HEK293 (cell line): ENCODE measurements at regions not wholly inside any gene's neighbourhood (a gene's known extent, or its start where the extent isn't known, plus 50 kb on each side); places are given as distances from the start of the nearest gene placed in this dataset.

Experiments used
- CTCF ChIA-PET: fragments of 350-600 bp; formaldehyde crosslinking; extraction: SDS; loops from one replicate; lab custom pipeline; 2021; ENCODE audit warnings: antibody characterized with exemption; lab: Yijun Ruan, JAX
- POLR2A ChIA-PET: fragments of 300-600 bp; formaldehyde crosslinking; extraction: SDS; loops from one replicate; lab custom pipeline; 2020; ENCODE audit warnings: antibody characterized with exemption, inconsistent platforms; lab: Yijun Ruan, JAX
- H3K27ac ChIP-seq: fragments of 200-500 bp; sonication (Bioruptor generic); 2 replicates; pipeline ENCODE4 v1.5.1; 2014; ENCODE audit warnings: low read depth, low read length, control low read depth, inconsistent platforms; ENCODE audit errors: extremely low read depth
- H3K36me3 ChIP-seq, 2 experiments: fragments of 200-500 bp in 1 of 2; sonication (Bioruptor generic) in 1 of 2; 1 replicate in 1 of 2; 2 replicates in 1 of 2; pipeline ENCODE4 v1.5.1; 2014 to 2017; ENCODE audit warnings: inconsistent platforms in 2 of 2, low read length in 2 of 2; ENCODE audit not compliant: control insufficient read depth in 2 of 2, insufficient read depth in 1 of 2
- H3K4me1 ChIP-seq: fragments of 200-500 bp; sonication (Bioruptor generic); 2 replicates; pipeline ENCODE4 v1.5.1; 2014; ENCODE audit warnings: mild to moderate bottlenecking, low read length, inconsistent platforms; ENCODE audit not compliant: control insufficient read depth, insufficient read depth
- H3K4me3 ChIP-seq: 2 replicates; pipeline ENCODE4 v1.5.1; 2011; ENCODE audit warnings: low read depth, mild to moderate bottlenecking, control low read depth, low read length, moderate library complexity
- H3K9me3 ChIP-seq: fragments of 200-500 bp; sonication (Bioruptor generic); 2 replicates; pipeline ENCODE4 v1.5.1; 2014; ENCODE audit warnings: low read depth, low read length, inconsistent platforms; ENCODE audit not compliant: control insufficient read depth, insufficient read depth
- BCL11B ChIP-seq: fragments of 450-650 bp; formaldehyde crosslinking; IDR thresholded peaks from 2 replicates; pipeline ENCODE4 v1.5.1; 2016; ENCODE audit warnings: low read depth, missing biosample characterization, missing genetic modification characterization
- PRDM1 ChIP-seq: fragments of 450-650 bp; formaldehyde crosslinking; IDR thresholded peaks from 2 replicates; pipeline ENCODE4; 2016; ENCODE audit warnings: missing biosample characterization, missing genetic modification characterization
- ZNF302 ChIP-seq: fragments of 450-650 bp; formaldehyde crosslinking; IDR thresholded peaks from 2 replicates; pipeline ENCODE4 v1.5.1; 2016; ENCODE audit warnings: missing biosample characterization, missing genetic modification characterization, low read depth
- ZNF311 ChIP-seq: fragments of 450-650 bp; formaldehyde crosslinking; IDR thresholded peaks from 2 replicates; pipeline ENCODE4 v1.5.1; 2017; ENCODE audit warnings: missing biosample characterization, missing genetic modification characterization, borderline replicate concordance
- ZNF37A ChIP-seq: fragments of 450-650 bp; IDR thresholded peaks from 2 replicates; pipeline ENCODE4 v1.5.1; 2018; ENCODE audit warnings: missing biosample characterization, missing genetic modification characterization
- ZNF558 ChIP-seq: fragments of 450-650 bp; formaldehyde crosslinking; IDR thresholded peaks from 2 replicates; pipeline ENCODE4 v1.5.1; 2016; ENCODE audit warnings: missing biosample characterization, missing genetic modification characterization
- ZNF624 ChIP-seq: fragments of 450-650 bp; formaldehyde crosslinking; IDR thresholded peaks from 2 replicates; pipeline ENCODE4 v1.5.1; 2017; ENCODE audit warnings: missing biosample characterization, missing genetic modification characterization
- ZNF626 ChIP-seq: fragments of 450-650 bp; sonication (Bioruptor Pico); formaldehyde crosslinking; IDR thresholded peaks from 2 replicates; pipeline ENCODE4 v1.5.1; 2018; ENCODE audit warnings: missing biosample characterization, missing genetic modification characterization, inconsistent platforms
- ZNF664 ChIP-seq: fragments of 450-650 bp; formaldehyde crosslinking; IDR thresholded peaks from 2 replicates; pipeline ENCODE4 v1.5.1; 2016; ENCODE audit warnings: missing biosample characterization, missing genetic modification characterization
- ZNF837 ChIP-seq: fragments of 450-650 bp; formaldehyde crosslinking; IDR thresholded peaks from 2 replicates; pipeline ENCODE4 v1.5.1; 2016; ENCODE audit warnings: missing biosample characterization, missing genetic modification characterization
- ZSCAN30 ChIP-seq: fragments of 450-650 bp; IDR thresholded peaks from 2 replicates; pipeline ENCODE4 v1.5.1; 2018; ENCODE audit warnings: missing biosample characterization, mild to moderate bottlenecking, missing genetic modification characterization, moderate library complexity
- TF ChIP-seq, protein P1 (sequence below): fragments of 450-650 bp; formaldehyde crosslinking; IDR thresholded peaks from 2 replicates; pipeline ENCODE4 v1.5.1; 2017; ENCODE audit warnings: missing biosample characterization, missing genetic modification characterization
- TF ChIP-seq, protein P2 (sequence below): fragments of 450-650 bp; formaldehyde crosslinking; IDR thresholded peaks from 2 replicates; pipeline ENCODE4 v1.5.1; 2016; ENCODE audit warnings: missing biosample characterization, missing genetic modification characterization
- TF ChIP-seq, protein P3 (sequence below): fragments of 450-650 bp; formaldehyde crosslinking; IDR thresholded peaks from 2 replicates; pipeline ENCODE4 v1.5.1; 2017; ENCODE audit warnings: missing biosample characterization, missing genetic modification characterization
- TF ChIP-seq, protein P4 (sequence below): fragments of 450-650 bp; formaldehyde crosslinking; IDR thresholded peaks from 2 replicates; pipeline ENCODE4 v1.5.1; 2016; ENCODE audit warnings: missing biosample characterization, missing genetic modification characterization
- TF ChIP-seq, protein P5 (sequence below): fragments of 450-650 bp; formaldehyde crosslinking; IDR thresholded peaks from 2 replicates; pipeline ENCODE4 v1.5.1; 2016; ENCODE audit warnings: missing biosample characterization, missing genetic modification characterization
- TF ChIP-seq, protein P6 (sequence below): fragments of 450-650 bp; formaldehyde crosslinking; IDR thresholded peaks from 2 replicates; pipeline ENCODE4 v1.5.1; 2016; ENCODE audit warnings: missing biosample characterization, missing genetic modification characterization
- TF ChIP-seq, protein P7 (sequence below): fragments of 450-650 bp; formaldehyde crosslinking; IDR thresholded peaks from 2 replicates; pipeline ENCODE4 v1.5.1; 2016; ENCODE audit warnings: missing biosample characterization, missing genetic modification characterization
- TF ChIP-seq, protein P8 (sequence below): fragments of 450-650 bp; IDR thresholded peaks from 2 replicates; pipeline ENCODE4 v1.5.1; 2018; ENCODE audit warnings: missing biosample characterization, missing genetic modification characterization

DNA sequence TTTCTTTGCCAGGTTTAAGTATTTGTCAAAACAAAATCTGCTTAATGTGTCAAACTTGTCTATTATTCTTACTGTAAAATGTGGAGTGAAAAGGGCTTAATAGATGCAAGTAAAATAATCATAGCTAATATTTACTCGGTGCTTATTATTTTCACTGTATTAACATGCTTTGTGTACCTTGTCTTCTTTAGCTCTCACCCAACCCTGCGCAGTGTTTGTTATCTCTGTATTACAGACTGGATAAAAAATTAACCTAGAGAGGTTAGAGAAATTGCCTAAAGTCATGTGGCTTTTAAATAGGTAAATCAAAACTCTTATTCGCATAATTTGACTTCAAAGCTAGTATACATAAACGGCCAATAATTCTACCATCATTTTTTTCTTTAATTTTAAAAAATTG, 1864.8 kb downstream of the MAT2B start:
- Histone ChIP-seq H3K4me1 (no peaks in the 10 kb centered on the region), H3K4me3 (no peak overlapping the region), H3K36me3 (no peaks in the 10 kb centered on the region), H3K9me3 (no peaks in the 10 kb centered on the region), H3K27ac (no peak overlapping the region)
- CTCF ChIA-PET, result no interaction called here
- TF ChIP-seq, protein P1, sequence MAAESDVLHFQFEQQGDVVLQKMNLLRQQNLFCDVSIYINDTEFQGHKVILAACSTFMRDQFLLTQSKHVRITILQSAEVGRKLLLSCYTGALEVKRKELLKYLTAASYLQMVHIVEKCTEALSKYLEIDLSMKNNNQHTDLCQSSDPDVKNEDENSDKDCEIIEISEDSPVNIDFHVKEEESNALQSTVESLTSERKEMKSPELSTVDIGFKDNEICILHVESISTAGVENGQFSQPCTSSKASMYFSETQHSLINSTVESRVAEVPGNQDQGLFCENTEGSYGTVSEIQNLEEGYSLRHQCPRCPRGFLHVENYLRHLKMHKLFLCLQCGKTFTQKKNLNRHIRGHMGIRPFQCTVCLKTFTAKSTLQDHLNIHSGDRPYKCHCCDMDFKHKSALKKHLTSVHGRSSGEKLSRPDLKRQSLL (tag by site-specific recombination), result no peak
- TF ChIP-seq, protein P2, sequence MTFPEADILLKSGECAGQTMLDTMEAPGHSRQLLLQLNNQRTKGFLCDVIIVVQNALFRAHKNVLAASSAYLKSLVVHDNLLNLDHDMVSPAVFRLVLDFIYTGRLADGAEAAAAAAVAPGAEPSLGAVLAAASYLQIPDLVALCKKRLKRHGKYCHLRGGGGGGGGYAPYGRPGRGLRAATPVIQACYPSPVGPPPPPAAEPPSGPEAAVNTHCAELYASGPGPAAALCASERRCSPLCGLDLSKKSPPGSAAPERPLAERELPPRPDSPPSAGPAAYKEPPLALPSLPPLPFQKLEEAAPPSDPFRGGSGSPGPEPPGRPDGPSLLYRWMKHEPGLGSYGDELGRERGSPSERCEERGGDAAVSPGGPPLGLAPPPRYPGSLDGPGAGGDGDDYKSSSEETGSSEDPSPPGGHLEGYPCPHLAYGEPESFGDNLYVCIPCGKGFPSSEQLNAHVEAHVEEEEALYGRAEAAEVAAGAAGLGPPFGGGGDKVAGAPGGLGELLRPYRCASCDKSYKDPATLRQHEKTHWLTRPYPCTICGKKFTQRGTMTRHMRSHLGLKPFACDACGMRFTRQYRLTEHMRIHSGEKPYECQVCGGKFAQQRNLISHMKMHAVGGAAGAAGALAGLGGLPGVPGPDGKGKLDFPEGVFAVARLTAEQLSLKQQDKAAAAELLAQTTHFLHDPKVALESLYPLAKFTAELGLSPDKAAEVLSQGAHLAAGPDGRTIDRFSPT (tag by site-specific recombination), result no peak
- TF ChIP-seq, protein P3, sequence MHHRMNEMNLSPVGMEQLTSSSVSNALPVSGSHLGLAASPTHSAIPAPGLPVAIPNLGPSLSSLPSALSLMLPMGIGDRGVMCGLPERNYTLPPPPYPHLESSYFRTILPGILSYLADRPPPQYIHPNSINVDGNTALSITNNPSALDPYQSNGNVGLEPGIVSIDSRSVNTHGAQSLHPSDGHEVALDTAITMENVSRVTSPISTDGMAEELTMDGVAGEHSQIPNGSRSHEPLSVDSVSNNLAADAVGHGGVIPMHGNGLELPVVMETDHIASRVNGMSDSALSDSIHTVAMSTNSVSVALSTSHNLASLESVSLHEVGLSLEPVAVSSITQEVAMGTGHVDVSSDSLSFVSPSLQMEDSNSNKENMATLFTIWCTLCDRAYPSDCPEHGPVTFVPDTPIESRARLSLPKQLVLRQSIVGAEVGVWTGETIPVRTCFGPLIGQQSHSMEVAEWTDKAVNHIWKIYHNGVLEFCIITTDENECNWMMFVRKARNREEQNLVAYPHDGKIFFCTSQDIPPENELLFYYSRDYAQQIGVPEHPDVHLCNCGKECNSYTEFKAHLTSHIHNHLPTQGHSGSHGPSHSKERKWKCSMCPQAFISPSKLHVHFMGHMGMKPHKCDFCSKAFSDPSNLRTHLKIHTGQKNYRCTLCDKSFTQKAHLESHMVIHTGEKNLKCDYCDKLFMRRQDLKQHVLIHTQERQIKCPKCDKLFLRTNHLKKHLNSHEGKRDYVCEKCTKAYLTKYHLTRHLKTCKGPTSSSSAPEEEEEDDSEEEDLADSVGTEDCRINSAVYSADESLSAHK, result no peak
- no peak for TF ChIP-seq BCL11B
- TF ChIP-seq ZNF837 (tag by site-specific recombination), result no peak
- TF ChIP-seq ZNF311 (tag by site-specific recombination), result no peak
- TF ChIP-seq, protein P4, sequence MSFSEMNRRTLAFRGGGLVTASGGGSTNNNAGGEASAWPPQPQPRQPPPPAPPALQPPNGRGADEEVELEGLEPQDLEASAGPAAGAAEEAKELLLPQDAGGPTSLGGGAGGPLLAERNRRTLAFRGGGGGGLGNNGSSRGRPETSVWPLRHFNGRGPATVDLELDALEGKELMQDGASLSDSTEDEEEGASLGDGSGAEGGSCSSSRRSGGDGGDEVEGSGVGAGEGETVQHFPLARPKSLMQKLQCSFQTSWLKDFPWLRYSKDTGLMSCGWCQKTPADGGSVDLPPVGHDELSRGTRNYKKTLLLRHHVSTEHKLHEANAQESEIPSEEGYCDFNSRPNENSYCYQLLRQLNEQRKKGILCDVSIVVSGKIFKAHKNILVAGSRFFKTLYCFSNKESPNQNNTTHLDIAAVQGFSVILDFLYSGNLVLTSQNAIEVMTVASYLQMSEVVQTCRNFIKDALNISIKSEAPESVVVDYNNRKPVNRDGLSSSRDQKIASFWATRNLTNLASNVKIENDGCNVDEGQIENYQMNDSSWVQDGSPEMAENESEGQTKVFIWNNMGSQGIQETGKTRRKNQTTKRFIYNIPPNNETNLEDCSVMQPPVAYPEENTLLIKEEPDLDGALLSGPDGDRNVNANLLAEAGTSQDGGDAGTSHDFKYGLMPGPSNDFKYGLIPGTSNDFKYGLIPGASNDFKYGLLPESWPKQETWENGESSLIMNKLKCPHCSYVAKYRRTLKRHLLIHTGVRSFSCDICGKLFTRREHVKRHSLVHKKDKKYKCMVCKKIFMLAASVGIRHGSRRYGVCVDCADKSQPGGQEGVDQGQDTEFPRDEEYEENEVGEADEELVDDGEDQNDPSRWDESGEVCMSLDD (tag by site-specific recombination), result no peak
- TF ChIP-seq, protein P5, sequence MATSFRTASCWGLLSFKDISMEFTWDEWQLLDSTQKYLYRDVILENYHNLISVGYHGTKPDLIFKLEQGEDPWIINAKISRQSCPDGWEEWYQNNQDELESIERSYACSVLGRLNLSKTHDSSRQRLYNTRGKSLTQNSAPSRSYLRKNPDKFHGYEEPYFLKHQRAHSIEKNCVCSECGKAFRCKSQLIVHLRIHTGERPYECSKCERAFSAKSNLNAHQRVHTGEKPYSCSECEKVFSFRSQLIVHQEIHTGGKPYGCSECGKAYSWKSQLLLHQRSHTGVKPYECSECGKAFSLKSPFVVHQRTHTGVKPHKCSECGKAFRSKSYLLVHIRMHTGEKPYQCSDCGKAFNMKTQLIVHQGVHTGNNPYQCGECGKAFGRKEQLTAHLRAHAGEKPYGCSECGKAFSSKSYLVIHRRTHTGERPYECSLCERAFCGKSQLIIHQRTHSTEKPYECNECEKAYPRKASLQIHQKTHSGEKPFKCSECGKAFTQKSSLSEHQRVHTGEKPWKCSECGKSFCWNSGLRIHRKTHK (tag by site-specific recombination), result no peak
- TF ChIP-seq, protein P6, sequence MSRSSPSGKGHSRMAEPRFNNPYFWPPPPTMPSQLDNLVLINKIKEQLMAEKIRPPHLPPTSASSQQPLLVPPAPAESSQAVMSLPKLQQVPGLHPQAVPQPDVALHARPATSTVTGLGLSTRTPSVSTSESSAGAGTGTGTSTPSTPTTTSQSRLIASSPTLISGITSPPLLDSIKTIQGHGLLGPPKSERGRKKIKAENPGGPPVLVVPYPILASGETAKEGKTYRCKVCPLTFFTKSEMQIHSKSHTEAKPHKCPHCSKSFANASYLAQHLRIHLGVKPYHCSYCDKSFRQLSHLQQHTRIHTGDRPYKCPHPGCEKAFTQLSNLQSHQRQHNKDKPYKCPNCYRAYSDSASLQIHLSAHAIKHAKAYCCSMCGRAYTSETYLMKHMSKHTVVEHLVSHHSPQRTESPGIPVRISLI (tag by site-specific recombination), result no peak
- no peak for TF ChIP-seq ZNF302
- no peak for TF ChIP-seq ZNF626 (tag by site-specific recombination)
- no peak for TF ChIP-seq ZNF558
- POLR2A ChIA-PET, result no interaction called here

DNA sequence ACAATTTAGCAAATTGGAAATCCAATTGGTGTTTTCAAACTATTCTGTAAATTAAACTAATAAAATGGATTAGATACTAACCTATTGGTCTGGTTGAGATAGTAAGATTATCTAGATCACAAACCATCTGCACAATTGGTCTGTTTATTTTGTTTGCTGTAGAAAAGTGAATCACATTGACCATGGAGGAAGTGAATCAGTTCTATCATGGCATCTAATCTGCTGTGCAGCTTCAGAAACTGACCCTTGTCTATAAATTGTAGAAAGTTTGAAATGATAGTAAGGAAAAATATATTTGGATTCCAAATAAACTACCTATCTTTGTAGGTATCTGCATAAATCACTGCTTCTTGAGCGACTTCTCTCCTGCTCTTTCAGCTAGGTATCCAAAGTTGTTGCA, 1865.4 kb downstream of the MAT2B start:
- POLR2A ChIA-PET, result no interaction called here
- CTCF ChIA-PET, result no interaction called here
- H3K27ac ChIP-seq, result no peak overlapping the region
- TF ChIP-seq ZNF624, result no peak
- TF ChIP-seq PRDM1, result no peak
- TF ChIP-seq, protein P7, sequence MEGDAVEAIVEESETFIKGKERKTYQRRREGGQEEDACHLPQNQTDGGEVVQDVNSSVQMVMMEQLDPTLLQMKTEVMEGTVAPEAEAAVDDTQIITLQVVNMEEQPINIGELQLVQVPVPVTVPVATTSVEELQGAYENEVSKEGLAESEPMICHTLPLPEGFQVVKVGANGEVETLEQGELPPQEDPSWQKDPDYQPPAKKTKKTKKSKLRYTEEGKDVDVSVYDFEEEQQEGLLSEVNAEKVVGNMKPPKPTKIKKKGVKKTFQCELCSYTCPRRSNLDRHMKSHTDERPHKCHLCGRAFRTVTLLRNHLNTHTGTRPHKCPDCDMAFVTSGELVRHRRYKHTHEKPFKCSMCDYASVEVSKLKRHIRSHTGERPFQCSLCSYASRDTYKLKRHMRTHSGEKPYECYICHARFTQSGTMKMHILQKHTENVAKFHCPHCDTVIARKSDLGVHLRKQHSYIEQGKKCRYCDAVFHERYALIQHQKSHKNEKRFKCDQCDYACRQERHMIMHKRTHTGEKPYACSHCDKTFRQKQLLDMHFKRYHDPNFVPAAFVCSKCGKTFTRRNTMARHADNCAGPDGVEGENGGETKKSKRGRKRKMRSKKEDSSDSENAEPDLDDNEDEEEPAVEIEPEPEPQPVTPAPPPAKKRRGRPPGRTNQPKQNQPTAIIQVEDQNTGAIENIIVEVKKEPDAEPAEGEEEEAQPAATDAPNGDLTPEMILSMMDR (tag by site-specific recombination), result no peak
- TF ChIP-seq, protein P8, sequence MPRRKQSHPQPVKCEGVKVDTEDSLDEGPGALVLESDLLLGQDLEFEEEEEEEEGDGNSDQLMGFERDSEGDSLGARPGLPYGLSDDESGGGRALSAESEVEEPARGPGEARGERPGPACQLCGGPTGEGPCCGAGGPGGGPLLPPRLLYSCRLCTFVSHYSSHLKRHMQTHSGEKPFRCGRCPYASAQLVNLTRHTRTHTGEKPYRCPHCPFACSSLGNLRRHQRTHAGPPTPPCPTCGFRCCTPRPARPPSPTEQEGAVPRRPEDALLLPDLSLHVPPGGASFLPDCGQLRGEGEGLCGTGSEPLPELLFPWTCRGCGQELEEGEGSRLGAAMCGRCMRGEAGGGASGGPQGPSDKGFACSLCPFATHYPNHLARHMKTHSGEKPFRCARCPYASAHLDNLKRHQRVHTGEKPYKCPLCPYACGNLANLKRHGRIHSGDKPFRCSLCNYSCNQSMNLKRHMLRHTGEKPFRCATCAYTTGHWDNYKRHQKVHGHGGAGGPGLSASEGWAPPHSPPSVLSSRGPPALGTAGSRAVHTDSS (tag by site-specific recombination), result no peak
- TF ChIP-seq ZSCAN30 (tag by site-specific recombination), result no peak
- no peak for TF ChIP-seq ZNF664
- TF ChIP-seq ZNF37A (tag by site-specific recombination), result no peak

More for the DNA sequence above, 1865.4 kb downstream of the MAT2B start:
- H3K4me1 ChIP-seq, result no peaks in the 10 kb centered on the region
- H3K36me3 ChIP-seq, result no peaks in the 10 kb centered on the region
- no peaks in the 10 kb centered on the region for H3K9me3 ChIP-seq
- no peak overlapping the region for H3K4me3 ChIP-seq
